ENCODE measurements at regions not wholly inside any gene's neighbourhood (a gene's known extent, or its start where the extent isn't known, plus 50 kb on each side); places are given as distances from the start of the nearest gene placed in this dataset.

DNA sequence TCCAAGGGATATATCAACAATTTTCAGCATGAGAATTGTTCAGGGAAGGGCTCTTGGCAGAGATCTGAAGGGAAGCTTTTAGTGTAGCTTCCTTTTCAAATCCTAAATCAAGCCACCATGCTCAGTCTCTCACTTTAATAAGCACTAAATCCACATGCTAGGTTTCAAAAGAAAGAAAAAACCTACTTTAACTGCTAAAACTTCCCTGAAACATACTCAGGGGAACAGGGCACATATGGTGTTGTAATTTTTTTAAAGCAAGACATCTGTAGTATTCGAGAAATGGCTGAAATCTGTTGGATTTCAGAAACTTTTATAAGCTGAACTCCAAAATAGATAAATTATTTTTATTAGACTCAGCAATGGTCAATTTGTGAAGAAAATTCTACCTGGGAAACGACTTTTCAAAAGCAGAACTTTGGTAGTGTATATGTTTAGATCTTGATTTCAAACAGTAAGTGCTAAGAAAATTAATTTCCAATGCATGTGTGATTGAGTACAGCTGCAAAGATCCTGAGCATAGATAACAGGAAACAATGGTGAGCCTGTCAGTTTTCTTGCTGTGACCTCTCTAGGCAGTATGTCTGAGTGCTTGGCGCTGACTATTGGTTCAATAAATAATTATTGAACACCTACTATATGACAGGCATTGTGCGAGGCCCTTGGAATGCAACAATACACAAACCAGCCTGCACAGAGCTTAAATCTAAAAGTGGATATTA lies 804.5 kb upstream of the SOX9 start:
- no peak for DNase-seq

DNA sequence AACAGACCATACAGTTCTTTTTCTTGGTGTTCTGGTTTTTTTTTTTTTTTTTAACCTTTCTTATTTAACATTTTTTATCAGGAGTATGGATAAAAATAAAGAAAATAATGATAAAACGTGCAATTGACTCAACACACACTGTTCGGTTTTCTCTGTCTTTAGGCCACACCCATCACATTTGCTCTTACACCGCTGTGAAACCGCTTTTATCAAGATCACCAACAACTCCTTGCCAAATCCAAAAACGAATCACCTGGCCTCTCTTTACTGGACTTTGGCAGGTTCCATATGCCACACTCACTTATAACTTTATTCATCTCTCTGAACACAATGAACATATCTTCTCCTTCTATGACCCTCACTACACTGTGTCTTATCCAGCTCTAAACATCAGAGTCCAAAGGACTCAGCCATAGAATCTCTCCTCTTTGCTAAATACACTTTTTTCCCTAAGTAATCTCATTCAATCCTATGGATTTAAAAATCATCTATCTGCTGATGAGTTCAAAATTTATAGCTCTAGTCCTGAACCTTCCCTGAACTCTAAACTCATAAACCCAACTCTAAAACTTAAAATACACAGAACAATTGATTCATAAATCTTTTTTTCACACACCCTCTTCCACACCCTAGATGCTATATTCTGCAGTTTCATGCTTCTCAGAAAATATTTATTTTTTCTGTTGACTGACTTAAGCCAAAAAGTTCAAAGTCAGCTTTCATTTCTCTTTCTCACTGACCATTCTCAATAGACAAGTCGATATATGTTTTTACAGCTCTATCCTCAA lies 800.6 kb upstream of the SOX9 start:
- DNase-seq: no peak

DNA sequence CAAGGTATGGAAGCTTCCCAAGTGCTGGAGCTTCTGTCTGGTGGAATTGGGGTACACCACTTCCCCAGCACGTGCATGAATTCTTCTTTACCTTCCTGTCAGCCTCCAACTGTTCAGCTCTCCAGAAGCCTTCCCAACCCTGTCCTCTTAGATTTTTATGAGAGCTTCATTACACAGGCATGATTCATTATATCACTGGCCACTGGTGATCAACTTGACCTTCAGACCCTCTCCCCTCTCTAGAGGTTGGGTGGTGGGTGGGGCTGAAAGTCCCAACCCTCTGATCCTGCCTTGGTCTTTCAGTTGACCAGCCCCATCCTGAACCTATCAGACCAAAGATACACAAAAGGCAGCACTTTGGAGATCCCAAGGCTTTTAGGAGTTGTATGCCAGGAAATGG lies 795.7 kb upstream of the SOX9 start:
- no peak for DNase-seq

DNA sequence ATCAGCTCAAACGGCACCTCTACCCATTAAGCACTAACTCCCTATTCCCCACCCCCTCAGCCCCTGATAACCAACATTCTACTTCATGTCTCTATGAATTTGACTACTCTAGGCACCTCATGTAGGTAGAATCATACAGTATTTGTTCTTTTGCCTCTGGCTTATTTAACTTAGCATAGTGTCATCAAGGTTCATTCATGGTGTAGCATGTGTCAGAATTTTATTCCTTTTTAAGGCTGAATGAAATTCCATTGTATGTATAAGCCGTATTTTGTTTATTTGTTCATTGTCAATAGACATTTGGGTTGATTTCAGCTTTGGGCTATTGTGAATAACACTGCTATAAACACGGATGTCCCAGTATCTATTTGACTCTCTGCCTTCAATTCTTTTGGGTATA lies 794.9 kb upstream of the SOX9 start:
- DNase-seq: no peak

DNA sequence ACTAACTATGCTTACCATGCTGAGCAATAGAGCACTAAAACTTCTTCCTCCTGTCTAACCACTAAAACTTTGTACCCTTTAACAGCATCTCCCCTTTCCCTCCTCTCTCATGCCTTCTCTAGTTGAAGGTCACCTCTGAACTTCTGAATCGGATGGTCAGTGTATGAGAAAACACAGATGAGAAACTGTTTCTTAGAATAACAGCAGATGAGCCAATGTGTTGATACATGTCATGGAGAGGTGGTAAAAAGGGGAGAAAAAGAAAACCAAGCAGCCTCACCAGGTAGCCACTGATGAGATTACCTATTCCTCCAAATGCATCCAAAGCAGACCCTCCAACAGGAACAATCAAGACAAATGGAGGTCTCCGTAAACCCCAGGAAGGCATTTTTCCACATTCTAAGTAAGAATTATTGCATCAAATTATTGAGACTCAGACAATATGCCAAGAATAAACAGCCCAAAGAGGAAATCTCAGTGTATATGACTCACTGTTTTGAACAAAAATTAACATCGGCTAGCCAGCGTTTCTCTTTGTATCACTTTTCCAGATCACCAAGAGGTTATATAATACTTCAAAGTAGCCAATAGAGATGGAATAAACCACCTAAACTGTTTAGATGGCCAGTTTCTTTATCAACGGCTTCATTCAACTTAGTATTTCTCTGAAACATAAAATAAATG lies 793.3 kb upstream of the SOX9 start:
- no peak for DNase-seq

DNA sequence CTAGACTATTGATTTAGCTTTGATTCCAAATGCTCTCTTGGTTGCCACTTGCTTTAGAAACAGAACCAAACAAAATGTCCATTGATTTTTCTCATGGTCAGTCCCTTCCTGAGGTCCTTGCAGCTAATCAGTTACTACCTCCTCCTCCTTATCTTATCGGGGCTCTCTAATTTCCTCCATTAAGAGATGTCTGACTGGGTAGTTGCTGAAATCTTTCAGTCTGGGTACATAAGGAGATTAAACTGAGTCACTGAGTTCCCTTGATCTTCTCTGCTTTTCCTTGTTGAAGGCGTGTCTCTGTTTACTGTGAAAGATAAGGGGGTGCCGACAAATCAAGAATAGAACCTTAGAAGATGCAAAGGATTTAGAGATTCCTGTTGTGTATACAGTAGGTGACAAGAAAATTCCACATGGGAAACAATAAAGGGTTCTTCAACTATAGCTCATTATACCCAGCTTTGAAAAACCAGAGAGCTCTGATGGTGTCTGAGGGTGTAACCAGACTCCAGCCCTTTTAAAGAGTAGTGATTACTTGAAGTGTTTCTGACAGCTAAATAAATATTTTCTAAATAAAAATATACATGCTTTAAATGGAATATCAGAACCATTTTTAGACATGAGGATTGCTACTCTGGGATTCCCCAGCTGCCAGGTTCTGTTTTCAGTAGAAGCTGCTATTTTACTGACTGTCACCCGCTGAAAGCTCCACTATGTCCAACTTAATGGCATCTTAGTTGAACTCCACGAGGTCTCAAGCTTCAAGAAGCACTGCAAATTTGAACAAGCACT lies 791.3 kb upstream of the SOX9 start:
- DNase-seq: no peak

DNA sequence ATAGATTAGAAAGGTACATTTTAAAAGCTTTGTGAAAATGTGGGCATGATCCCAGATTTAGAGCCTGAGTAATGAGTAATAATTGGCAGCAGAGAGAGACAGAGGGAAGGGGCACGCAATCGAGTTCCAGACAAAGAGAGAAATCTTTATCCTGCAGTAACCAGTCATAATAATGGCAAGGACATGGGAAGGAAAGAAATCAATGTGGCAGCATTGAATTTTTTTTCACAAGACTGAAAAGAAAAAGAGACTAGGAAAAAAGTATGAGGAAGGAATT lies 790.8 kb upstream of the SOX9 start:
- DNase-seq: no peak

DNA sequence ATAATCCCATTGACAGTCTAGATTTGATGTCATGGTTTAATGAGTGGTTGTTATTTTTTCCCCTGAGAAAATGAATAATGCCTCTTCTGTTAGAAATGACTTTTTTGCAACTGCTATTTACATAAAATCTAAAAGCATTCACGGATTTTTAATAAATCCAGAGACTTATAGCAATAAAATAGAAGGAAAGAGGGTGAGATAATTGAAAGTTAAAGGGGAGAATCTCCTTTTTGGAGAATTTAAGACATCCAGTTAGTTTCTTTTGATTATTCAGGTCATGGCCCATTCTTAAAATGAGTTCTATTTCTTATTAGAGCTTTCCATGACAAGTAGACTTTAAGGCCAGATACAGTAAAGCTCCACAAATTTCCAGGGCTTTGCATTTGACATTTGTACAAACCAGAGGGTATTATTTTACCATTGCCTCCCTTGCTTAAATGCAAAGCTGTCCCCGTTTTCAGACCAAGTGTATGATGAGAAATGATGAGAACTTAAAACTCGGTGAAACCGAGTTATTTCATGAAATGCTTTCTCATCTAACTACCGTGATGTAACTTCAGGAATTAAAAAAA lies 789.0 kb upstream of the SOX9 start:
- DNase-seq: peak in 1 of 51 donors; percentile 32

DNA sequence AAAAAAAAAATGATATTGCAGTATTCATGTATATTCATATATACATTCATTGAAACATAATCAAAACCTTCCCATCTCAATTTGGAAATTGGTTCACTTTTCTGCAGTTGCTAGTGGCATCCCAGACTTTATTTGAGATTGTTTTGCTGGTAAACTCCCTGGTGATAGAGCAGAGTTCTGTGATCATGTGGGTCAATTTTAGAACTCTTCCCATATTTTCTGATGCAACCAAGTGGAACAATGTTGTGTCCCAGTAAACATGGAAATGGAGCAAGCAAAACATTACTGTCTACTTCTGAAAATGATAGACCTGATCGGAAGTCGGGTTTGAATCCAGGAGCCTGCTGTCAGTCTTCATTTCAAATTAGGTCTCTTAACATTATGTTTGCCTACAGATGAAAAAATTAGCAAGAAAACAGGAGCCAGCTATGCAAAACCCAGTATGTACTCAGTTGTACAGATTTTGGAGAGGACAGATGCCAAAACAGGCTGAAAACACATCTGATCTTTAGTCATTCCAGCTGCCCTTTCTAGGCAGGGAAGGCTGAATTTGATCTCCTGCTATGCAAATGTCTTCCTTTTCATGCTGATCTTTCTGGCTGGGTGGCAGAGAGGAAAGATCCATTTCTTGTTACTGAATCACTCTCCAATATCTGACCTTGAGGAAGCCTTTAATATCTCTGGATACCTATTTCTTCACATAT lies 786.6 kb upstream of the SOX9 start:
- DNase-seq: no peak

DNA sequence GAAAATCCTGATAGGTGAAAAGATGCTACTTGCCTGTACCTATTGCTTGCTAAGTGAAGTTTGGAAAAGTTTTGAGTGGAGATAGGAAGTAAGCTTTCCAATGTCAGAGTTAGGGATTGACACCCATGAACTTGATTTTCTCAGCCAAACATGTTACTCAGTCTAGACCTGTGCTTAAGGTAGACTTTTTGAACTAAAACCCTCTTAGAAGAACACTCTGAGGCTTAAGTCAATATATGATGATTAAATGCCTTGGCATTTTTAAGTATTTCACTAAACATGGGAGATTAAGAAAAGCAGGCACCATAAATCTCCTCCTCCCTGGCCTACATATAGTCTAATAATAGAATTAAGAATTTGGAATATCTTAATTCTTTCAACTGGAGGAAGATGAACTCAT lies 785.6 kb upstream of the SOX9 start:
- no peak for DNase-seq

DNA sequence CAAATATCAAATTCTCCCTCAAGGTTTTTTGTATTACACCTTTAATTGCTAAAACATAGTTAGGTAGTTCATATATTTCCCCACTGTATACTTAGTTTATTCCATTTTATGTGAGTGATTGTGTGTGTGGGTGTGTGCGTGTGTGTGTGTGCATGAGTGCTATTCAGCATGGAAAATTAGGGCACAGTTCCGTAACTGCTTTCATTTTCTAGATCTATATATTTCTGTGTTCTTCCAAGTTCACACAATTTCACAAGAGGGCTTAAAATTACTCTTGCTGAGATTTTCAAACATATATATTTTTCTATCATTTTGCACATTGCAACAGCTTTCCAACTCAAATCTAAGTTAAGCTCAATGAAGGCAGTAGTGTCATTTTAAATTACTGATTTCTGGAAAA lies 782.9 kb upstream of the SOX9 start:
- no peak for DNase-seq

DNA sequence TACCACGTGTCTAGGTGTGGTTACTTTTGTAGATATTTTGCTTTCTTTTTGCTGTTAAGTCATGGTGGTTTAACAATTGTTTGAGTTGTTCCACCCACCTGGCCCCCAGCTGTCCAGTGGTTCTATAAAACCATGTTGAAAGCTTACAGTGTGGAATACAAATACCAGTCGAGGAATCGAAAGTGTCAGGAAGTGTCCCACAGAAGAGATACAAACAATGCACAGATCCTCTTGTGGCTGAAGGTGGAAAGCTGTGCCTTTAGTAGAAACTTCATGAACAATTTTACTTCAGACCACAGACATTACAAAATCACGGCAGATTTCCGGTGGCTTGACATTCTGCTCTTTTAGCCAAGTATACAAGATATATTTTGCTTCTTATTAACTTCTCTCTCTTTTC lies 782.4 kb upstream of the SOX9 start:
- no peak for DNase-seq

DNA sequence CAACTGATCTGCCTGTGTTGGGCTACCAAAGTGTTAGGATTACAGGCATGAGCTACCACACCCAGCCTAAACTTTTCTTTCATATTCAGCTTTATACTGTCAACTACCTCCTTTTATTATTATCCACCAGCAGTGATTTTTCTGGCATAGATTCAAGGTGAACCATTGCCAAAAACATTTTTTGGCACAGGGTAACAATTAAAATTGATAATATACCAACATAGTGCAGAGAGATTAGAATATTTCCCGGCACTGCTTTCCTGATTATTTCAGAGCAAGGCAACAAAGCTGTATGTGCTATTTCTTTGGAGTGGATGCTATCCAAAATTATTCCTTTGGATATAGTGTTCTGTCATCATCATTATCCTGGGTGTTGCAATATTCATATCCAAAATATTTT lies 781.6 kb upstream of the SOX9 start:
- DNase-seq: no peak

DNA sequence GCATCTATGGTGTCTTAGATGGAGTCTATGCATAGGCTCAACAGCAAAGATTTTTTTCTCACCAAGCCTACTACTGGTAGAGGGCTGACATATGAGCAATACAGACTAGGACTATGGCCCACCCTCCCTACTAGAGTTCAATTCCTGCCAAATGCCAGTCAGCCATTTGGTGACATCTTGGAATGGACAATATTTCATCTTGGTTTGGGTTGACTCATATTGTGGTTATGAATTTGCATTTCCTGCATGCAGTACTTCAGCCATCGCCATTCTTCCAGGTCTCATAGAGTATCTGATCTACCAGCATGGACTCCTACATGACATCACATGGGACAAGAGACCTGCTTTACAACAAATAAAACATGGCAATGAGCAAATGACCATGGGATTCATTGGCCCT lies 778.1 kb upstream of the SOX9 start:
- DNase-seq: no peak

DNA sequence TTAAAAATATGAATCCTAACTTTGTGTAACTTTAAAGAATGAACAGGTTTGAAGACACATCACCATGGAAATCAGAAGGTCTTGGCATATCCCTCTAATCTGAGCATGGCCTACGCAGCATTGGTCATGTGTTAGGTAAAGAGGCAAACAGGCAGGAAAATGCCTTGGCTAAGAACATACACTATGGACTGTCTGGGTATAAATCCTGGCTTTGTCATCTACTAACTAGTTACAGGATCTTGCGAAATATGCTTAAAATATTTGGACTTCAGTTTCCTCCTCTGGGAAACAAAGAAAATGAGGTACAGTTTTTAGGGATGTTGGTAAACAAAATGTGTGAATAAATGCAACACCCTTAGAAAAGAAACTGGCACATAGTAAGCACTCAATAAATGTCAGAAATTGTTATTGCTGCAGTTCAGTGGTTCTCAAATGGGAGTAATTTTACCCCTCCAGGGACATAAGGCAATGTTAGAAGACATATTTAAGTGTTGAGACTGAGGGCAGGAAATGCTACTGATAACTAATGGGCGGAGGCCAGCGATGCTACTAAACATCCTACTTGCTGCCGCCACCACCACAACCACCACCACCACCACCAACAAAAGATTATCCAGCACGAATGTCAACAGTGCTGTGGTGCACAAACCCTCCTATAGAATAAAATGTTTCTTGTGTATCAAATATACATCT lies 770.8 kb upstream of the SOX9 start:
- no peak for DNase-seq

DNA sequence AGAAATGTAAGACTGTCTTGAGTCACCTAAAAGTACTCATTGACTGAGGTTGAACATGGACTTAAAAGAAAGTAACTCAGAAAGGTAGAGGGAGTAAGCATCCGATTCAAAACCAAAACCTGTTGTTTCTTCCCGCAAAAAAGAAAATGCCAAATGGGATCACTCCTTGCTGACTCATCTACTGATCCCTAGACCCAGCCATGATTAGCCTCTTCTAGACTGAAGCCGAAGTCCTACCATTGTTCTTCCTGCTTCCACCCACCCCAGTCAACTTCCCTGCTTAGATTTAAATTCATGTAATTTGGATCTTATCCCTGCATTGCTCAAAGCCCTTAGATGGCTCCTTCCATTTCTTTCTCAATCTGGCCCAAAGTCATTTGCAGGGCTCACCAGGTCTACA lies 760.5 kb upstream of the SOX9 start:
- DNase-seq: no peak

DNA sequence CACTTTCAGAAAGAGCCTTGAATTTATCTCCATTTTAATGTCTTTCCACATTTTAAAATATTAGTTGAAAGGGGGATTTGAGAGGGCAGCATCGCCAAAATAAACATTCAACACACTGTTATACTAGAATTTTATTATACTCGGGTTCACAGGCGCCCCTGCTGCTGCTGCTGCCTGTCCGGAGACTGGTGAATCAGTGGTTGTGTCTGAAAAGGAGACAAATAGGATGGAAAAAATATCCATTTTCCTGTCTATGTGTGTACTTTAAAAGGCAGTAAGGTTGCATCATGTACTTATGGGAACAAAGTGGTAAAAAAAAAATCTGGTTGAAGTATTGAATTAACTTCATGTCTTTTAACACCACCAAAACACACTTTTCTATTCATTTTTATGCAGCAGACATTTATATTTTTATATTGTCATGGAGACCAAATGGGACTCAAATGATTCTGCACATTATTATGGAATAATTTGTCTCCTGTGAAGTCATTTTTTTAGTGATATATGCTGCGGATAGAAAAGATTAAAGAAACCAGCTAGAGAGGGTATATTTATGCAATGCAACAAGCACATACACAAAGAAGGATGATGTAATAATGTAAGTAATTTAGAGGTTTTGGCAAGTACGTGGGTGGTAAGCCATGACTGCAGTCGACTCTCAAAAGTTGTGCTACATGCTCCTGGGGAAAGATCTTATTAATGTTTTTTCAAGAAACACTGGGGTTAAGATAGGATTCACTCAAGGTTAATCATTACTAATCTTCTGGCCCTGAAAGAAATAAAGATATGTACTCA lies 759.0 kb upstream of the SOX9 start:
- peak in 1 of 51 donors; percentile 16 for DNase-seq

DNA sequence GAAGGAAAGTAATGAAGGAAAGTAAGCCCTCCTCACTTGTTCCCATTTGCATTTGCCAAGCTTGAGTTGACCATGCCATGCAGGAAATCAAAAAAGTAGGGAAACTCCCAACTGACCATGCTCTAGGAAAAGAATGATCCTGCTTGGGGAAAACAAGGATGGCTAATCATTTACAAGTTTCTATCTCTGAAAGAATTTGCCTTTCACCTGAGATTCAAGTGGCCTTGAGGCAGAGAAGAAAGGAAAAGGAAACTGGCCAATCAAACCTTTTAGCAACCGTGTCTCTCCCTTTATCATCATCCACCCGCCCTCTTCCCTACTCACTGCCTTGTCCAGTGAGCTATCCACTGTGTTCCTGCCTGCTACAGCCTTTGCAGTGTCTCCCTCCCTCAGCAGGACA lies 757.2 kb upstream of the SOX9 start:
- no peak for DNase-seq

DNA sequence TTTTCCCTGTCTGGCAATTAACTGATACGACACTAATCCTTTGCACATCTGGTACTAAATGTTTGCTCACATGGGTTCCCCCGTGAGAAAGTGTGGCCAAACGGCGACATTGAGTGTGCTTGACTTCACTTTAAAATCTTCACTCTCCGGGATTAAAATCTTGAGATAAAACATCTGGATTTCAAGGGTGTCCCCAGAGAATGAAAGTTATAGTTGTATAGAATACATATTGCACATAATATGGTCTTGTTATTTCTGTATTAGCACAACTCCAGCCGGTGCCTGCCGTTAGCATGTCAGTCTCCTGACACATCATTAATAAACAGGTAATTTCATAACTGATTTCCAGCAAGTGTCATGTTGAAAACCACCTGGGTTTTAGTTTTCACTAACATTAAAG lies 749.0 kb upstream of the SOX9 start:
- no peak for DNase-seq

DNA sequence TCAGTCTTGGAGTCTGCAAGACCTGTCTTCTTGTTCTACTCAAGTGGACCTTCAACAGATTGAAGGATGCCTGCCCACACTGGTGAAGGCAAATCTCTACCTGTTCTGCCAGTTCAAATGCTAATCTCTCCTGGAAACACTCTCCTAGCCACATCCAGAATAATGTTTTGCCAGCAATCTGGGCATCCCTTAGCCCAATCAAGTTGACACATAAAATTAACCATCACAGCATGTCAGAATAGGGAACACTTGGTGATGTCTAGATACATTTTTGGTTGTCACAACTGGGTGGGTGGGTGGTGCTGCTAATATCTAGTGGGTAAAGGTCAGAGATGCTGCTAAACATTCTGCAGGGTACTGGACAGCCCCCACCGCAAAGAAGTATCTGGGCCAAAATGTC lies 744.9 kb upstream of the SOX9 start:
- no peak for DNase-seq
